ENCODE measurements at regions not wholly inside any gene's neighbourhood (a gene's known extent, or its start where the extent isn't known, plus 50 kb on each side); places are given as distances from the start of the nearest gene placed in this dataset.
"Not testable (repeated sequence)": the region's sequence is repeated elsewhere in the genome, so short reads cannot be mapped to it uniquely, and the experiment has no call there.

GRCh38 chr4:33085709-33086108 lies 2365.5 kb downstream of the PCDH7 start:
- intact Hi-C loops (cut with micrococcal nuclease), result no loop called here
- H3K27me3 Mint-ChIP-seq, result no peaks in the 10 kb centered on the region

GRCh38 chr4:33086331-33086925 lies 2366.3 kb downstream of the PCDH7 start:
- Mint-ChIP-seq H3K27me3 (no peaks in the 10 kb centered on the region), H3K36me3 (ENCODE audit: low read depth) (no peaks in the 10 kb centered on the region), H3K9me3 (no peaks in the 10 kb centered on the region), H3K27ac (no peak overlapping the region), H3K4me1 (ENCODE audit: low read depth) (no peaks in the 10 kb centered on the region), H3K4me3 (no peak overlapping the region)
- intact Hi-C loops (cut with micrococcal nuclease), result no loop called here

More at GRCh38 chr4:33085709-33086108, 2365.5 kb downstream of the PCDH7 start:
- Mint-ChIP-seq H3K27ac (no peak overlapping the region), H3K4me3 (no peak overlapping the region), H3K36me3 (ENCODE audit: low read depth) (no peaks in the 10 kb centered on the region), H3K9me3 (no peaks in the 10 kb centered on the region), H3K4me1 (ENCODE audit: low read depth) (no peaks in the 10 kb centered on the region)

DNA sequence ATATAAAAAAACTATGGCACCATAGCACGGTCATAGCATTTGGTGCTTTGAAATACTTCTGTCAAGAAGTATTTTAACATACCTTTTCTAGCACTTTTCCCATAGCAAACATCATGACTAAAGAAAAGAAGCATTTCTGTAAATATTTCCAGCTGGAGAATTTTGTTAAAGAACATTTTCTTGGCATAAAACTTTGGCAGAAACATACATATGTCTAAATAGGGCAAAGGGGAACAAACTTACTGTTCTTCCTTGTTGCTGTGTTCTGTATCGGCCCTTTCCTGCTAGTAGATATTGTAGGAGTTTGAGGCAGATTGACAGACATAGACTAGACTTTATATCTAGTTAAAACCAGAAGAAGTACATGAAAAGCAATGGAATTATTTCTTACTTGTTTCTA lies 2368.5 kb downstream of the PCDH7 start:
- Mint-ChIP-seq H3K9me3 (no peaks in the 10 kb centered on the region), H3K4me3 (no peak overlapping the region), H3K4me1 (ENCODE audit: low read depth) (no peaks in the 10 kb centered on the region), H3K27me3 (no peaks in the 10 kb centered on the region), H3K36me3 (ENCODE audit: low read depth) (no peaks in the 10 kb centered on the region), H3K27ac (no peak overlapping the region)
- intact Hi-C loops (cut with micrococcal nuclease), result no loop called here

- H3K4me1 Mint-ChIP-seq (ENCODE audit: low read depth), result no peaks in the 10 kb centered on the region
- H3K27ac Mint-ChIP-seq, result no peak overlapping the region
- intact Hi-C loops (cut with micrococcal nuclease), result no loop called here
- H3K4me3 Mint-ChIP-seq, result no peak overlapping the region
- no peaks in the 10 kb centered on the region for H3K36me3 Mint-ChIP-seq (ENCODE audit: low read depth)
- no peaks in the 10 kb centered on the region for H3K27me3 Mint-ChIP-seq
- no peaks in the 10 kb centered on the region for H3K9me3 Mint-ChIP-seq
These were observed 2370.7 kb downstream of the PCDH7 start for GRCh38 chr4:33090910-33091309.

GRCh38 chr4:33091961-33092360 lies 2371.8 kb downstream of the PCDH7 start:
- Mint-ChIP-seq H3K27ac (no peak overlapping the region), H3K9me3 (no peaks in the 10 kb centered on the region), H3K4me1 (ENCODE audit: low read depth) (no peaks in the 10 kb centered on the region), H3K36me3 (ENCODE audit: low read depth) (no peaks in the 10 kb centered on the region), H3K4me3 (no peak overlapping the region), H3K27me3 (no peaks in the 10 kb centered on the region)
- intact Hi-C loops (cut with micrococcal nuclease), result no loop called here

- Mint-ChIP-seq H3K27ac (no peak overlapping the region), H3K4me3 (no peak overlapping the region), H3K36me3 (ENCODE audit: low read depth) (no peaks in the 10 kb centered on the region), H3K27me3 (no peaks in the 10 kb centered on the region), H3K4me1 (ENCODE audit: low read depth) (no peaks in the 10 kb centered on the region), H3K9me3 (peaks cover 13% of the 10 kb centered on the region)
- intact Hi-C loops (cut with micrococcal nuclease), result no loop called here
These were observed 2384.1 kb downstream of the PCDH7 start for GRCh38 chr4:33104273-33104672.

- intact Hi-C loops (cut with micrococcal nuclease), result no loop called here
- Mint-ChIP-seq H3K4me3 (no peak overlapping the region), H3K27me3 (no peaks in the 10 kb centered on the region)
These were observed 2387.6 kb downstream of the PCDH7 start for GRCh38 chr4:33107814-33108213.

GRCh38 chr4:33111117-33111516 lies 2390.9 kb downstream of the PCDH7 start:
- intact Hi-C loops (cut with micrococcal nuclease), result no loop called here
- Mint-ChIP-seq H3K4me1 (ENCODE audit: low read depth) (no peaks in the 10 kb centered on the region), H3K27ac (no peak overlapping the region), H3K4me3 (no peak overlapping the region), H3K9me3 (peaks cover 12% of the 10 kb centered on the region), H3K27me3 (no peaks in the 10 kb centered on the region), H3K36me3 (ENCODE audit: low read depth) (no peaks in the 10 kb centered on the region)

More at GRCh38 chr4:33107814-33108213, 2387.6 kb downstream of the PCDH7 start:
- Mint-ChIP-seq H3K4me1 (ENCODE audit: low read depth) (no peaks in the 10 kb centered on the region), H3K9me3 (peaks cover 5% of the 10 kb centered on the region), H3K27ac (no peak overlapping the region), H3K36me3 (ENCODE audit: low read depth) (no peaks in the 10 kb centered on the region)

GRCh38 chr4:33116871-33117270 lies 2396.7 kb downstream of the PCDH7 start:
- Mint-ChIP-seq H3K27ac (no peak overlapping the region), H3K4me1 (ENCODE audit: low read depth) (no peaks in the 10 kb centered on the region), H3K27me3 (no peaks in the 10 kb centered on the region), H3K9me3 (peaks cover 8% of the 10 kb centered on the region), H3K36me3 (ENCODE audit: low read depth) (no peaks in the 10 kb centered on the region), H3K4me3 (no peak overlapping the region)
- intact Hi-C loops (cut with micrococcal nuclease), result no loop called here

DNA sequence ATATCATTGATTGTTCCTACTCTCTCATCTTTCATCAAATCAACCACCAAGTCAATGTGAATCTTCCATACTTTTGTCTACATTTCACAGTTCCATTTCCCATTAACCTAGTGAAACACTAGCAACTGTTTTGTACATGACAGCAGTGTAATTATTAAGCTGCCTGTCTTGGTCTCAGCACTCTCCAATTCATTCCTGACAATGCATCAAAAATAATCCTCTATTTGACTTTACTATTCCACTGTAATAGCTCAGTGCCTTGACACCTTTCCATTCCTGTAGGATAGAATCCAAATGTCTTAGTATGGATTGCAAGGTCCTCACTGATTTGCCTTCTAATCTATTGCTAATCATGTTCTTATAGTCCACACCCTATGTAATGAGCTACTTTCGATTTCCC lies 2405.8 kb downstream of the PCDH7 start:
- H3K9me3 Mint-ChIP-seq, result no peaks in the 10 kb centered on the region
- no peak overlapping the region for H3K27ac Mint-ChIP-seq
- H3K4me3 Mint-ChIP-seq, result no peak overlapping the region
- H3K4me1 Mint-ChIP-seq (ENCODE audit: low read depth), result no peaks in the 10 kb centered on the region
- H3K36me3 Mint-ChIP-seq (ENCODE audit: low read depth), result no peaks in the 10 kb centered on the region
- intact Hi-C loops (cut with micrococcal nuclease), result no loop called here
- H3K27me3 Mint-ChIP-seq, result no peaks in the 10 kb centered on the region

GRCh38 chr4:33130662-33131061 lies 2410.5 kb downstream of the PCDH7 start:
- intact Hi-C loops (cut with micrococcal nuclease); H3K9me3 Mint-ChIP-seq; H3K4me1 Mint-ChIP-seq (ENCODE audit: low read depth); H3K27me3 Mint-ChIP-seq; H3K27ac Mint-ChIP-seq; H3K4me3 Mint-ChIP-seq; H3K36me3 Mint-ChIP-seq (ENCODE audit: low read depth): not testable (repeated sequence)

DNA sequence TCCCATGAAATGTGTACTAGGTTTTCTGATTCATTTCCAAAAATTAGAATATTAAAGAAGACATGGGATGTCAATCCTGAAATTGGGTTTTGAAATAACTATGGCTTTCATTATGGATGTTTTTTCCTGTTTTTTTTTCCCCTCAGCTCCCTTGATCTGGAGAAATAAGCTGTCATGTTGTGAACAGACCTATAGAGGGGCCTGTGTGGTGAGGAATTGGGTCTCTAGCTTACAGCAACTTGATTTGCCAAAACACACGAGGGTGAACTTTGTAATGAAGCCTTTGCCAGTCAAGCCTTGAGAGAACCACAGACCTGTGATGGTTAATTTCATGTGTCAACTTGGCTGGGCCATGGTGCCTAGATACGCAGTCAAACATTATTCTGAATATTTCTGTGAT lies 2413.6 kb downstream of the PCDH7 start:
- intact Hi-C loops (cut with micrococcal nuclease), result no loop called here
- Mint-ChIP-seq H3K9me3 (no peaks in the 10 kb centered on the region), H3K27me3 (no peaks in the 10 kb centered on the region), H3K4me1 (ENCODE audit: low read depth) (no peaks in the 10 kb centered on the region), H3K4me3 (no peak overlapping the region), H3K27ac (no peak overlapping the region), H3K36me3 (ENCODE audit: low read depth) (no peaks in the 10 kb centered on the region)

DNA sequence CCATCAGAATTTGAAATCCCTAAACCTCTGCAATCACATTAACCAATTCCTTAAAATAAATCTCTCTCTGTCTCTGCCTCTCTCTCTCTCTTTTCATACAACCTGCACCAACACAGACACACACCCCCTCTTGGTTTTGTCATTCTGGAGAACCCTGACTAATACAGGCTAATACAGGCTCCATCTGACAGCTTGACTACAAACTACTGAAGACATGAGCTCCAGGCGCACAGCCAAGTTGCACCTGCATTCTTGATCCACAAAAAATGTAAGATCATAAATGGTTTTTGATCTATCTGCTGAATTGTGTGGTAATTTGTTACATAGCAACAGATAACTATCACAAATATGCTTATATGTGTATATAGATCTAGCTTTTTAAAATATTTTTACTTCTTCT lies 2414.2 kb downstream of the PCDH7 start:
- H3K4me3 Mint-ChIP-seq, result no peak overlapping the region
- H3K27me3 Mint-ChIP-seq, result no peaks in the 10 kb centered on the region
- no peak overlapping the region for H3K27ac Mint-ChIP-seq
- intact Hi-C loops (cut with micrococcal nuclease), result no loop called here
- no peaks in the 10 kb centered on the region for H3K9me3 Mint-ChIP-seq
- H3K36me3 Mint-ChIP-seq (ENCODE audit: low read depth), result no peaks in the 10 kb centered on the region
- no peaks in the 10 kb centered on the region for H3K4me1 Mint-ChIP-seq (ENCODE audit: low read depth)

DNA sequence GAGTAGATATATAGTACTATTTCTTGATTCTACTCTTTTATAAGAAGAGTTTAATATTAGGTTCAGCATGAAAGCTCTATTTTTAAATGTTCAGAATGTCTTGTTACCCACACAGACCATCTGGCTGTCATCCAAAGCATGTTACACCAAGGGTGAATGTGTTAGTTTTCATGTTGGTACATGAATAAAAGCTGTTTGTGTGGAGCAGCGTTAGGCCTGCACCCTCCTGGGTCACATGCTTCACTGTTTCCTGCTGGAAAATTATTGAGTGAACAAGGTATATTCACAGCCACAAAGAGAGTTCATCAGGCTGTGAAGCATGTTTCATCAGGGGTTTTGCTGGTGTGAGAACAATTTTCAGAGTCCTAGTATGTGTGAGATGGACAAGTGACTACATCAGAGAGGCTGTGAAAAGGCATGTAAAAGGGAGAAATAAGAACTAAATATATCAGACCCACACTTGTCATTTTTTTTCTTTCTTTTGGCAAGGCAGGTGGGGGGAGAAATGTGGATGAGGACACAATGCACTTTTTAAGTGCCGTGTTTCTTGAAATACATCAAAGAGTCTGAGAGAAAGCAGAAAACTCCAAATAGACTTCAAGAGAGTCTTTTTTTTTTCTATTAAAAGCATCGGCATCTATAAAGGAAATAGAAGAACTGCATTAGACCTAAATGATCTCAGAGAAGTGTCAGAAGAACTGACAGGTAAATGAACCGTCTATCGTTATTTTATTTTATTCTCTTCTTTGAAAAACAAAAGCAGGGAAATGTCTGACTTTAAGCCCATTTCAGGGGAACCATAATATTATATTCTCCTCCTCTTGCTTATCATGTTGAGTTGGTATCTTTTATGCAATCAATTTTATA lies 2429.7 kb downstream of the PCDH7 start:
- Mint-ChIP-seq H3K9me3 (no peaks in the 10 kb centered on the region), H3K27me3 (peaks cover 1% of the 10 kb centered on the region), H3K4me1 (ENCODE audit: low read depth) (no peaks in the 10 kb centered on the region), H3K27ac (no peak overlapping the region), H3K36me3 (ENCODE audit: low read depth) (no peaks in the 10 kb centered on the region), H3K4me3 (no peak overlapping the region)
- intact Hi-C loops (cut with micrococcal nuclease), result no loop called here

DNA sequence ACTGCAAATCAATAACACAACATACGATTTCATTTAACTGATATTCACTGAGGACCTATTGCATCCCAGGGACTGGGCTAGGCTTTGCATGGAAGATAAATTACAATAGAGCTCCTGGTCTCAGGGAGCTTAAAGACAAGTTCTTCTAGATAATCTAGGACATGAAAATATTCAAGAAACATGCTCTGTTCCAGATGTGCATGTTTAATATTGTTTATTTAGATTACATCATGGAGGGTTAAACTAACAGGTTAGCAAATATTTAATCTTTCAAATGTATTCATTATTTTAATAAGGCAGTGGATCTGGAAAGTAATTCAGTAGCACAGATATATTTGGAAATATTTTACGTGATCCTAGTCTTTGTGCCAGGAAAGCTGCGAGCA lies 2430.3 kb downstream of the PCDH7 start:
- no peaks in the 10 kb centered on the region for H3K36me3 Mint-ChIP-seq (ENCODE audit: low read depth)
- H3K4me1 Mint-ChIP-seq (ENCODE audit: low read depth), result no peaks in the 10 kb centered on the region
- no peaks in the 10 kb centered on the region for H3K9me3 Mint-ChIP-seq
- H3K27me3 Mint-ChIP-seq, result peaks cover 1% of the 10 kb centered on the region
- intact Hi-C loops (cut with micrococcal nuclease), result no loop called here
- H3K4me3 Mint-ChIP-seq, result no peak overlapping the region
- no peak overlapping the region for H3K27ac Mint-ChIP-seq
